ENCODE measurements at regions not wholly inside any gene's neighbourhood (a gene's known extent, or its start where the extent isn't known, plus 50 kb on each side); places are given as distances from the start of the nearest gene placed in this dataset.

GRCh38 chr5:93337138-93337537 is 243.9 kb downstream of the NR2F1-AS1 start:
- TF ChIP-seq, protein P1, sequence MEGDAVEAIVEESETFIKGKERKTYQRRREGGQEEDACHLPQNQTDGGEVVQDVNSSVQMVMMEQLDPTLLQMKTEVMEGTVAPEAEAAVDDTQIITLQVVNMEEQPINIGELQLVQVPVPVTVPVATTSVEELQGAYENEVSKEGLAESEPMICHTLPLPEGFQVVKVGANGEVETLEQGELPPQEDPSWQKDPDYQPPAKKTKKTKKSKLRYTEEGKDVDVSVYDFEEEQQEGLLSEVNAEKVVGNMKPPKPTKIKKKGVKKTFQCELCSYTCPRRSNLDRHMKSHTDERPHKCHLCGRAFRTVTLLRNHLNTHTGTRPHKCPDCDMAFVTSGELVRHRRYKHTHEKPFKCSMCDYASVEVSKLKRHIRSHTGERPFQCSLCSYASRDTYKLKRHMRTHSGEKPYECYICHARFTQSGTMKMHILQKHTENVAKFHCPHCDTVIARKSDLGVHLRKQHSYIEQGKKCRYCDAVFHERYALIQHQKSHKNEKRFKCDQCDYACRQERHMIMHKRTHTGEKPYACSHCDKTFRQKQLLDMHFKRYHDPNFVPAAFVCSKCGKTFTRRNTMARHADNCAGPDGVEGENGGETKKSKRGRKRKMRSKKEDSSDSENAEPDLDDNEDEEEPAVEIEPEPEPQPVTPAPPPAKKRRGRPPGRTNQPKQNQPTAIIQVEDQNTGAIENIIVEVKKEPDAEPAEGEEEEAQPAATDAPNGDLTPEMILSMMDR (IDR thresholded peaks at IDR 0.05) = no peak
- TF ChIP-seq POLR2A (IDR thresholded peaks at IDR 0.05) = no peak
